Hippocampal formation (tissue), 2 donors: ENCODE measurements at regions not wholly inside any gene's neighbourhood (a gene's known extent, or its start where the extent isn't known, plus 50 kb on each side); places are given as distances from the start of the nearest gene placed in this dataset.
"Not testable (repeated sequence)": the region's sequence is repeated elsewhere in the genome, so short reads cannot be mapped to it uniquely, and the experiment has no call there.

ENCODE experiments used
- DNase-seq, 2 donors: peaks; one replicate each; lab custom pipeline; 2025; lab: John Stamatoyannopoulos, UW

- DNase-seq, result peak in 1 of 2 donors; percentile 4
Measured at GRCh38 chr12:25684070-25684469, 131.0 kb upstream of the LMNTD1 start.

- no peak for DNase-seq
Measured at GRCh38 chr12:25686351-25686750, 133.3 kb upstream of the LMNTD1 start.

GRCh38 chr12:25687226-25687625 is 134.1 kb upstream of the LMNTD1 start:
- DNase-seq, result no peak

- not testable (repeated sequence) for DNase-seq
Measured at GRCh38 chr12:25688851-25689250, 135.8 kb upstream of the LMNTD1 start.

- DNase-seq, result peak in 1 of 2 donors; percentile 15
Measured at GRCh38 chr12:25689996-25690501, 137.0 kb upstream of the LMNTD1 start.

- DNase-seq, result no peak
Measured at GRCh38 chr12:25690996-25691864, 138.1 kb upstream of the LMNTD1 start.

GRCh38 chr12:25691865-25692114 is 138.7 kb upstream of the LMNTD1 start:
- no peak for DNase-seq

- DNase-seq, result no peak
Measured at GRCh38 chr12:25692115-25693035, 139.3 kb upstream of the LMNTD1 start.

- DNase-seq, result peak in 1 of 2 donors; percentile 4
Measured at GRCh38 chr12:25694072-25694471, 141.0 kb upstream of the LMNTD1 start.

- no peak for DNase-seq
Measured at GRCh38 chr12:25695574-25695973, 142.5 kb upstream of the LMNTD1 start.

GRCh38 chr12:25698772-25699171 is 145.7 kb upstream of the LMNTD1 start:
- no peak for DNase-seq

GRCh38 chr12:25699454-25699853 is 146.4 kb upstream of the LMNTD1 start:
- DNase-seq, result no peak

GRCh38 chr12:25701290-25701689 is 148.2 kb upstream of the LMNTD1 start:
- no peak for DNase-seq

GRCh38 chr12:25702553-25702952 is 149.5 kb upstream of the LMNTD1 start:
- DNase-seq, result no peak

GRCh38 chr12:25705261-25705660 is 152.2 kb upstream of the LMNTD1 start:
- DNase-seq, result no peak

- DNase-seq, result not testable (repeated sequence)
Measured at GRCh38 chr12:25706646-25707045, 153.6 kb upstream of the LMNTD1 start.

- no peak for DNase-seq
Measured at GRCh38 chr12:25707056-25707455, 154.0 kb upstream of the LMNTD1 start.

GRCh38 chr12:25708661-25709060 is 155.6 kb upstream of the LMNTD1 start:
- DNase-seq, result no peak

- no peak for DNase-seq
Measured at GRCh38 chr12:25710128-25710527, 157.0 kb upstream of the LMNTD1 start.

- not testable (repeated sequence) for DNase-seq
Measured at GRCh38 chr12:25710938-25711605, 158.0 kb upstream of the LMNTD1 start.

- no peak for DNase-seq
Measured at GRCh38 chr12:25712169-25712568, 159.1 kb upstream of the LMNTD1 start.

- no peak for DNase-seq
Measured at GRCh38 chr12:25713264-25713663, 160.2 kb upstream of the LMNTD1 start.
